Endothelial cell of umbilical vein (primary cell): ENCODE measurements at regions not wholly inside any gene's neighbourhood (a gene's known extent, or its start where the extent isn't known, plus 50 kb on each side); places are given as distances from the start of the nearest gene placed in this dataset.

Experiments used
- JUN ChIP-seq: IDR thresholded peaks from 2 replicates; pipeline ENCODE4 v1.6.1; 2011; ENCODE audit warnings: borderline replicate concordance, low read depth; ENCODE audit not compliant: insufficient read length, insufficient read depth
- POLR2A ChIP-seq: IDR thresholded peaks from 2 replicates; pipeline ENCODE4 v1.6.1; 2012; ENCODE audit warnings: low read depth, mild to moderate bottlenecking, control low read depth, low read length
- TF ChIP-seq, protein P1 (sequence below), 2 donors: IDR thresholded peaks; 1 replicate in 1 of 2; 2 replicates in 1 of 2; pipeline ENCODE4 v1.5.1; 2011; ENCODE audit warnings: low read length in 2 of 2, mild to moderate bottlenecking in 2 of 2, moderate library complexity in 2 of 2, control low read depth in 1 of 2, inconsistent platforms in 1 of 2, low read depth in 1 of 2; ENCODE audit not compliant: insufficient read depth in 1 of 2; ENCODE audit errors: extremely low read depth in 1 of 2

DNA sequence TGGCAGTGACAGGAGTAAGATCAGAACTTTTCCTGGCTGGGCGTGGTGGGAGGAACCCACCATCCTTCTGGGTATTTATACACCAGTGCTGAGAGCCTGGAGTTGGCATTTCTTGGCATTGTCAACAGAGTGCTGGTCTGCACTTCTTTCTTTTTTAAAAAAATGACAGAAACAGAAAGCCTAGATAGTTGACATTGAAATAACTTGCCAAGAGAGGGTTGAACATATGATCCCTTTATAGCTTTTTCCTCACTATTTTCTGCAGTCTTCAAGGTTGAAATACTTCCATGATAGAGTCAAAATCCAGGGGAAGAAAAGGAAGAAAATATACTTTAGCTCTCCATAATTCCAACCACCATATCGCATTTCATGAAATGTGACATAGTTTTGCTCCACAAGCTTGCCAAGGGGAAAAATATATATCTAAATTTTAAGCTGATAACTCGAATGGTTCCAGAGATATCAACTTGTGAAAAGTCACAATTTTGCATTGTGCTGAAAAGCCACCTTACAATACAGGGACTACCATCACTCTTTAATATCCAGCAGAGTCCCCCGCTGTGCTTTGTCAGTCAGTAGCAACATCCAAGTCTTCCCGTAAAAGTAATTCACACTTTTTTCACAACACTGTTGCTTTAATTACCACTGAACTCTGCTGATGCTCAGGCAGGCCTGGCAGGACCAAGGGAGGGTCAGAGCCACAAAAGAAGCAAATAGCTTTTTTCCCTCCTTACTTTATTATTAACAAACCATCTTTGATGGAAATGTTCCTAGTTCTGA lies 764.9 kb upstream of the FANCL start:
- TF ChIP-seq, protein P1, sequence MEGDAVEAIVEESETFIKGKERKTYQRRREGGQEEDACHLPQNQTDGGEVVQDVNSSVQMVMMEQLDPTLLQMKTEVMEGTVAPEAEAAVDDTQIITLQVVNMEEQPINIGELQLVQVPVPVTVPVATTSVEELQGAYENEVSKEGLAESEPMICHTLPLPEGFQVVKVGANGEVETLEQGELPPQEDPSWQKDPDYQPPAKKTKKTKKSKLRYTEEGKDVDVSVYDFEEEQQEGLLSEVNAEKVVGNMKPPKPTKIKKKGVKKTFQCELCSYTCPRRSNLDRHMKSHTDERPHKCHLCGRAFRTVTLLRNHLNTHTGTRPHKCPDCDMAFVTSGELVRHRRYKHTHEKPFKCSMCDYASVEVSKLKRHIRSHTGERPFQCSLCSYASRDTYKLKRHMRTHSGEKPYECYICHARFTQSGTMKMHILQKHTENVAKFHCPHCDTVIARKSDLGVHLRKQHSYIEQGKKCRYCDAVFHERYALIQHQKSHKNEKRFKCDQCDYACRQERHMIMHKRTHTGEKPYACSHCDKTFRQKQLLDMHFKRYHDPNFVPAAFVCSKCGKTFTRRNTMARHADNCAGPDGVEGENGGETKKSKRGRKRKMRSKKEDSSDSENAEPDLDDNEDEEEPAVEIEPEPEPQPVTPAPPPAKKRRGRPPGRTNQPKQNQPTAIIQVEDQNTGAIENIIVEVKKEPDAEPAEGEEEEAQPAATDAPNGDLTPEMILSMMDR (IDR thresholded peaks at IDR 0.05; ENCODE audit: extremely low read depth in 1 of 2, insufficient read depth in 1 of 2, low read depth in 1 of 2, low read length in 2 of 2) = no peak
- TF ChIP-seq JUN (no peak), POLR2A (no peak)
